HUES64 (cell line): ENCODE measurements at regions not wholly inside any gene's neighbourhood (a gene's known extent, or its start where the extent isn't known, plus 50 kb on each side); places are given as distances from the start of the nearest gene placed in this dataset.

Experiments
- H3K27ac ChIP-seq: 2 replicates; pipeline ENCODE4 v1.7.0; 2013; ENCODE audit warnings: low read depth, low read length, inconsistent platforms
- H3K27me3 ChIP-seq: 2 replicates; pipeline ENCODE4 v1.6.1; 2013; ENCODE audit warnings: mild to moderate bottlenecking, low read length; ENCODE audit not compliant: insufficient read depth
- H3K36me3 ChIP-seq: 2 replicates; pipeline ENCODE4 v1.6.1; 2013; ENCODE audit warnings: mild to moderate bottlenecking, low read length; ENCODE audit not compliant: insufficient read depth
- H3K4me1 ChIP-seq: 2 replicates; pipeline ENCODE4 v1.6.1; 2013; ENCODE audit warnings: mild to moderate bottlenecking, low read length, moderate library complexity; ENCODE audit not compliant: insufficient read depth
- H3K4me3 ChIP-seq: 2 replicates; pipeline ENCODE4 v1.5.1; 2013; ENCODE audit warnings: mild to moderate bottlenecking, low read length, moderate library complexity
- H3K9ac ChIP-seq: 2 replicates; pipeline ENCODE4 v1.6.1; 2013; ENCODE audit warnings: mild to moderate bottlenecking, low read depth, low read length
- H3K9me3 ChIP-seq: 2 replicates; pipeline ENCODE4 v1.6.1; 2013; ENCODE audit warnings: low read depth, low read length; ENCODE audit not compliant: insufficient read depth
- WGBS: fragments of 150-250, 120-280 bp; methylation state at CpG from one replicate; pipeline ENCODE4 v1.1.7; 2013; ENCODE audit warnings: missing lambda C conversion rate; 5-methylcytosine and 5-hydroxymethylcytosine counted together

- Histone ChIP-seq H3K36me3 (no peaks in the 10 kb centered on the region), H3K27me3 (no peaks in the 10 kb centered on the region), H3K4me3 (no peak overlapping the region), H3K9ac (no peak overlapping the region), H3K4me1 (peaks cover 10% of the 10 kb centered on the region), H3K9me3 (no peaks in the 10 kb centered on the region), H3K27ac (no peak overlapping the region; the same call in 1 of the 2 replicates)
- WGBS: 89% methylated on average over 8 of the region's 8 CpGs
Measured at GRCh38 chr13:28558567-28558966, 63.6 kb upstream of the FLT1 start.

- H3K4me3 ChIP-seq: no peak overlapping the region
- no peak overlapping the region; the same call in 1 of the 2 replicates for H3K27ac ChIP-seq
- H3K36me3 ChIP-seq: no peaks in the 10 kb centered on the region
- H3K9ac ChIP-seq: no peak overlapping the region
- no peaks in the 10 kb centered on the region for H3K27me3 ChIP-seq
- peaks cover 10% of the 10 kb centered on the region for H3K4me1 ChIP-seq
- 77% methylated on average over 5 of the region's 5 CpGs for WGBS
- H3K9me3 ChIP-seq: no peaks in the 10 kb centered on the region
Measured at GRCh38 chr13:28557725-28558520, 63.0 kb upstream of the FLT1 start.

GRCh38 chr13:28555096-28555495 is 60.2 kb upstream of the FLT1 start:
- no peak overlapping the region for H3K27ac ChIP-seq
- 94% methylated on average over 6 of the region's 7 CpGs for WGBS
- H3K36me3 ChIP-seq: no peaks in the 10 kb centered on the region
- H3K4me1 ChIP-seq: peaks cover 10% of the 10 kb centered on the region
- no peaks in the 10 kb centered on the region for H3K9me3 ChIP-seq
- H3K9ac ChIP-seq: no peak overlapping the region
- H3K27me3 ChIP-seq: no peaks in the 10 kb centered on the region
- no peak overlapping the region for H3K4me3 ChIP-seq

GRCh38 chr13:28553971-28554370 is 59.0 kb upstream of the FLT1 start:
- H3K27me3 ChIP-seq: no peaks in the 10 kb centered on the region
- H3K27ac ChIP-seq: no peak overlapping the region
- no peaks in the 10 kb centered on the region for H3K9me3 ChIP-seq
- H3K4me1 ChIP-seq: peaks cover 10% of the 10 kb centered on the region
- 86% methylated on average over 5 of the region's 5 CpGs for WGBS
- H3K4me3 ChIP-seq: no peak overlapping the region
- no peaks in the 10 kb centered on the region for H3K36me3 ChIP-seq
- H3K9ac ChIP-seq: no peak overlapping the region

GRCh38 chr13:28552288-28552687 is 57.4 kb upstream of the FLT1 start:
- no peaks in the 10 kb centered on the region for H3K36me3 ChIP-seq
- no peak overlapping the region for H3K9ac ChIP-seq
- no peaks in the 10 kb centered on the region for H3K9me3 ChIP-seq
- H3K4me1 ChIP-seq: no peaks in the 10 kb centered on the region
- H3K27ac ChIP-seq: no peak overlapping the region
- 87% methylated on average over 1 of the region's 1 CpG for WGBS
- no peaks in the 10 kb centered on the region for H3K27me3 ChIP-seq
- H3K4me3 ChIP-seq: no peak overlapping the region

- Histone ChIP-seq H3K4me1 (no peaks in the 10 kb centered on the region), H3K4me3 (no peak overlapping the region), H3K9me3 (no peaks in the 10 kb centered on the region), H3K27me3 (no peaks in the 10 kb centered on the region), H3K27ac (no peak overlapping the region), H3K36me3 (no peaks in the 10 kb centered on the region), H3K9ac (no peak overlapping the region)
- WGBS: 96% methylated on average over 2 of the region's 2 CpGs
Measured at GRCh38 chr13:28551498-28551895, 56.6 kb upstream of the FLT1 start.

GRCh38 chr13:28550721-28551497 is 56.0 kb upstream of the FLT1 start:
- Histone ChIP-seq H3K9me3 (no peaks in the 10 kb centered on the region), H3K4me1 (no peaks in the 10 kb centered on the region), H3K27me3 (no peaks in the 10 kb centered on the region), H3K27ac (no peak overlapping the region), H3K4me3 (no peak overlapping the region), H3K36me3 (no peaks in the 10 kb centered on the region), H3K9ac (no peak overlapping the region)
- WGBS: 89% methylated on average over 4 of the region's 7 CpGs

GRCh38 chr13:28550091-28550490 is 55.2 kb upstream of the FLT1 start:
- WGBS: 93% methylated on average over 3 of the region's 3 CpGs
- H3K27me3 ChIP-seq: no peaks in the 10 kb centered on the region

GRCh38 chr13:28548872-28549271 is 53.9 kb upstream of the FLT1 start:
- no peak overlapping the region for H3K27ac ChIP-seq
- H3K9ac ChIP-seq: no peak overlapping the region
- H3K27me3 ChIP-seq: no peaks in the 10 kb centered on the region
- H3K36me3 ChIP-seq: no peaks in the 10 kb centered on the region
- 69% methylated on average over 2 of the region's 2 CpGs for WGBS
- no peaks in the 10 kb centered on the region for H3K4me1 ChIP-seq
- H3K4me3 ChIP-seq: no peak overlapping the region
- no peaks in the 10 kb centered on the region for H3K9me3 ChIP-seq

More at GRCh38 chr13:28550091-28550490, 55.2 kb upstream of the FLT1 start:
- H3K27ac ChIP-seq: no peak overlapping the region
- H3K4me1 ChIP-seq: no peaks in the 10 kb centered on the region
- H3K36me3 ChIP-seq: no peaks in the 10 kb centered on the region
- H3K4me3 ChIP-seq: no peak overlapping the region
- no peaks in the 10 kb centered on the region for H3K9me3 ChIP-seq
- H3K9ac ChIP-seq: no peak overlapping the region

GRCh38 chr13:28548468-28548867 is 53.5 kb upstream of the FLT1 start:
- H3K36me3 ChIP-seq: no peaks in the 10 kb centered on the region
- no peak overlapping the region for H3K9ac ChIP-seq
- no peaks in the 10 kb centered on the region for H3K27me3 ChIP-seq
- H3K4me3 ChIP-seq: no peak overlapping the region
- 0 out of 2 replicates have a peak, but pooled peaks cover 2% of the 10 kb centered on the region for H3K9me3 ChIP-seq
- no peak overlapping the region for H3K27ac ChIP-seq
- H3K4me1 ChIP-seq: no peaks in the 10 kb centered on the region
- 86% methylated on average over 4 of the region's 4 CpGs for WGBS

GRCh38 chr13:28545583-28546333 is 50.8 kb upstream of the FLT1 start:
- Histone ChIP-seq H3K9ac (no peak overlapping the region), H3K36me3 (no peaks in the 10 kb centered on the region), H3K4me3 (no peak overlapping the region), H3K27me3 (no peaks in the 10 kb centered on the region), H3K27ac (no peak overlapping the region), H3K4me1 (no peaks in the 10 kb centered on the region), H3K9me3 (0 out of 2 replicates have a peak, but pooled peaks cover 3% of the 10 kb centered on the region)
- 92% methylated on average over 4 of the region's 5 CpGs for WGBS
